HuH-7.5 (cell line): ENCODE measurements at regions not wholly inside any gene's neighbourhood (a gene's known extent, or its start where the extent isn't known, plus 50 kb on each side); places are given as distances from the start of the nearest gene placed in this dataset.

Source experiments
- DNase-seq: peaks from one replicate; pipeline ENCODE4 v3.0.0; 2011; ENCODE audit warnings: low spot score

- no peak for DNase-seq
Measured at GRCh38 chr14:101120641-101121507, 217.4 kb upstream of the RTL1 start.

DNA sequence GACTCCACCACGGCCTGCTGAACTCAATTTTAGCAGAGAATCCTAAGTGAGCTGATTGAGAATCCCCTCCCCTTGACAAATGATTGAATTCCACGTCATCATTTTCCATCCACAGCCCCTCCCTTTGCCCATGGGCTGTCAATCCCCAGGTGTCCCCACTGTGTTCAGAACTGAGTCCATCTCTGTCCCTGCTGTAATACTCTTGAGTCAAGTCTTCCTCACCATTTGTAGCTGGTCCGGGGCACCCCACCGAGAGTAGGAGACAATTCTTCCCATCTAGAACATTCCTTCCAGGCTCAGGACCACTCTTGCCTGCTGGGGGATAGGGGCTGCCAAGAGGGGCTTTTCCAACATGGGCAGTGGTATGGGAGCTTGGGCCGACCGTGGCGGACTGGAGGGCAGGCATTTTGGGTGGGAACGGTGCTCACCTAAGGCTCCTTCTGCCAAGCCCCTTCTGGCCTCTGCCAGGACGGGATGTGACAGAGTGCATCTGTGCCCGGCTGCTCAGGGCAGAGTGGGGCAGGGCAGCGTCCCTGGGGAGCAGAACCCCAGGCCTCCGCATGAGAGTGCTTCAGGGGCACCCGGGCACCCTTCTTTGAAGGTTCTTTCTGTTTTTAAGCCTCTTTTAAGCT lies 218.1 kb upstream of the RTL1 start:
- DNase-seq: no peak

GRCh38 chr14:101122237-101123141 lies 219.0 kb upstream of the RTL1 start:
- no peak for DNase-seq

- DNase-seq: no peak
Measured at GRCh38 chr14:101123618-101124510, 220.3 kb upstream of the RTL1 start.

- no peak for DNase-seq
Measured at GRCh38 chr14:101124815-101125214, 221.3 kb upstream of the RTL1 start.

- no peak for DNase-seq
Measured at GRCh38 chr14:101125313-101125712, 221.8 kb upstream of the RTL1 start.

DNA sequence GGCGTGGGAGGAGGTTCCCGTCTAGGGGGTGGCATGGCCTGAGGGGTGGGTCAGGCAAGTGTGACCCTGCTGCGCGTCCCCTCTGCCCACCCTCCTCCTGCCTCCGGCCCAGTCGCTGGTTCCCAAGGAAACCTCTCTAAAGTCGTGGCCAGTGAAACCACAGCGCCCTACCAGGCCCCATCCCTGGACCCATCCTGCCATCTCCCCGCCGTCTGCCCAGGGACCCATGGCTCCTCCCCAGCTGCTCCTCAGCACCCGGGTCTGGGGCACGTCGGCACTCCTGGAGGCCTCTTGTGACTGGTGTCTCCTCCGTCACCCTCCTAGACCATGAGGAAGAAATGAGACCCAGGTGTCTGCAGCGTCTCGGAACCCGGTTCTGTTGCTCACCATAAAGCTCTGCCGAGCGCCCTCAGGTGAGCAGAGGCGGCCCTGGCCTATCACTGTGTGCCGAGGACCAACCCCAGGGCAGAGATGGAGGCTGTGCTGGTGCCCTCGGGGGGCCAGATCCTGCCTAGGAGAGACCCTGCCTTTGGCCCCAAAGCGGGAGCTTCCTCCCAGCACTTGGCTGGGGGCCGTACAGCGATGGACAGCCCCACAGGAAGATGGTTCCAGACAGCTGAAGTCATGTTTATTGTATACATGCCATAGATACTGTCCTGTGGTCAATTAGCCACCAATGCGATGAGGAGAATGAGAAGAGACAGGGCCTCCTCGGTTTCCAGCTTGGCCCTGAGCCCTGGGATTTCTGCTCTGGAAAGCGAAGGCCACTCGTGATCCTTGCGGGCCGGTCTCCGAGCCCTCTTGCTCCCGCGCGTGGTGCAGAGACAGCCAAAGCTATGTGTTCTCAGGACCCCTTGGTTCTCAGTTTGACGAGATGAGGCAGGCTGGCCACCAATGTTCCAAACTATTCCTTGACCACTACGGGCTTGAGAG lies 222.5 kb upstream of the RTL1 start:
- no peak for DNase-seq

DNA sequence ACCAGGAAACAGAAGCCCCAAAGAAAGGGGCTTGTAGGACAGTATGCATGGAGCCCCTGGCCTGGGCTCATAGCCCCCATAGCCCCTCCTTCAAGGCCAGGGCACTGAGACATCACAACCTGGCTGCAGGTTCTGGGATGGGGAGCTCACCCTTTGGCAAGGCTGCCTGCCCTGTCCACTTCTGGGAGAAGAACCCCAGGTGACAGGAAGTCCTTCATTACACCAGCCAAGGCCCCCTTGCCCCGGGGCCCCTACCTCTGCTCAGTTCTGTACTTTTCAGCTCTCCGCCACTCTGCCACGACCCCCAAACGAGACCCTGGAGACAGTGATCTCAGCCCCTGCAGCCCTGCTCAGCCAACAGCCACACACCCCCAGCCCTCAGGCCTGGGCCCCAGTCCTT lies 223.2 kb upstream of the RTL1 start:
- no peak for DNase-seq

- no peak for DNase-seq
Measured at GRCh38 chr14:101127224-101127623, 223.7 kb upstream of the RTL1 start.

DNA sequence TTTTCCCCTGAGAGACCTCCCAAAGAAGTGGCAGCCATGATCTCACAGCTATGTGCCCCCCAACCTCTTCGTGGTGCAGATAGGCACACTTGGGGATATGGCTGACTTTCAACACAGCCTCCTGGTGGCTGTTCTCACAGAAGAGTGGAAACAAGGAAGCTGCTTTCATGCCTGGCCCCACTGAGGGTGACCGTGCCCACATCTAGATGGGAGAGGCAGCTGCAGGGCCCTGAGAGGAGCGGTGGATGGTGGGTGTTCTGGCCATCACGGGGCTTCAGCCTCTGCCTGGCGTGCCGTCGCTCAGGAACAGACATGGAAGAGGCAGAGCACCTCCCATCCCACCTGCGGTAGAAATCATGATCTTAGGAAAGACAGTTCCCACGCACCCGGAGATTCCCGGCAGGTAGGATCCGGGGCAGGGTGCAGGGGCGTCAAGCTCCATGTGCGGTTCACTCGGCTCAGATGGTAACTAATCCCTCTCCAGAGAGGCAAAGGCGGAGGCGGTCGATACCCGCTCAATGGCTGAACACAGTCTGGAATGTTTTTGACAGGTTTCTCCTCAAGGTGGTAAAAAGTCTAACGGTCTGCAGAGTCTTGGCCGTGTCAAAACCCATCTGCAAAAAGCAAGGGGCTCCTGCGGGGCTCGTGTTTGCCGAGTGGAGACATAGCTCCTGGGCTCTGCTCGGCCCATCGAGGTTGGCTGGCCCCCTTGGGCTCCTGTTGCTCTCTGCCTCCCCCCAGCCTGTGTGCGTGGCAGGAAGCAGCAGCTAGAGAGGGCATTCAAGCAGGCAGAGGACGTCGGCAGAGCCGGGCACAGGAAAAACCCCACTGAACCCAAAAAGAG lies 225.2 kb upstream of the RTL1 start:
- no peak for DNase-seq

DNA sequence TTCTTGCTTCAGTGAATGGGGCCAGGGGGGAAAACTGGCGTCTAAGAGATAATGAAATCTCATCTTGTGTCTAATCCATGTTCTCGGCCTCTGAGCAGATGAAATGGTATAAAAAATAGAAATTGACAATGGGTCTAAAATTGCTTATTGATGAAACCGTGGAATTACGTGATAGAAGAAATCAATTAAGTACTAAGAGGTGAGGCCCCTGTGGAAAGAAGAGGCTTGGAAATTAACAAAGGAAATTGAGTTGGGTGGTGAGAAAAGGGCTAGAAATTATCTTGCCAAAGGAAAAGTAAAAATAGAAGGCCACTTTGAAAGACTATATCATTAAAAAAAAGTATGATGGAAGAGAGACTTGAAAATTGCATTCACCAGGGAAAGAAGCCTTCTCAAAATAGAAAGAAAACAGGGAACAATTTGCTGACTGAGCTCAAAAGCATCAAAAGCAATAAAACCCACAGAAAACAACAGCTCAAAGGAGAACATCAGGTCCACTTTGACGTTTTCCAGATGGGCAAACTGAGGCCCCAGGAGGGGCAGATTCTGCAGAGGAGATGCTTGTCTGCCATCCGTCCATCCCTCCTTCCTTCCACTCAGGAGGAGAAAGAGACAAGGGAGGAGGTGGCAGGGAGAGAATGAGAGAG lies 226.1 kb upstream of the RTL1 start:
- DNase-seq: no peak

DNA sequence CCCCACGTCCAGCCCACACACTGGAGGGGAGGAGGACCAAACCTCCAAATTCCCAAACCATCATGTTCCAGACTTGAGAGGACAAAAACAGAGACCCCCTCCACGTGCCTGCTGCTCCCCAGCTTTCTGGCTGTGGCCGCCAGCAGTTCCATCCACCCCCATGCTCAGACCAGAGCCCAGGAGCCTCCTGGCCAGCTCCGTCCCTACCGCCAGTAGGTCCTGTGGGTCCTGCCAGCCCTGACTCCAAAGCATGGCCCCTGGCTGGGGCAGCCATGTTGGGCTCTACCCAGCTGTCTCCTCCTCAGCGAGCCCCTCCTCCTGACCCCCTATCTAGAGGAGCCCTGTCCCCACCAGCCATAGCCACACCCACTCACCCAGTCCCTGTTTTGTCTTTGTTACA lies 227.3 kb upstream of the RTL1 start:
- no peak for DNase-seq

DNA sequence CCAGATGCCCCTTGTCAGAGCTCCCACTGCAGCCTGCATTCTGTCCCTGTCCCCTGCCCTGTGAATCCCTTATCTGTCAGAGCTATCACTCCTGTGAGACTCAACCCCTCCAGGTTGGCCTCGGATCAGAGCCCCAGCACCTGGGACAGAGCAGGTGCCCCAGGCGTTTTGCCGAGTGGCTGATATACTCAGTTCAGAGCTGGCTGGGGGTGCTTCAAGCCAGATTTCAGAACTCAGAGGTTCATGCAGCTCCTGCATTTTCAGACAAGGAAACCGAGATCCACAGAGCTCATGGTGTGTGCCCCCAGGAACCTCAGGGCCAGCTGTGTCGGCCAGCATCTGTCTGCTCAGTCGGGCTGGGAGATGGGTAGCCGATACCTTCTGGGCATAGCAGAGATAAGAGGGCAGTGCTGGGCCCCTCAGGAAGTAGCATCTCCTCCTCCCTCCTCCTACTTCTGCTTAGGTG lies 228.0 kb upstream of the RTL1 start:
- DNase-seq: no peak

- no peak for DNase-seq
Measured at GRCh38 chr14:101132051-101132571, 228.6 kb upstream of the RTL1 start.

DNA sequence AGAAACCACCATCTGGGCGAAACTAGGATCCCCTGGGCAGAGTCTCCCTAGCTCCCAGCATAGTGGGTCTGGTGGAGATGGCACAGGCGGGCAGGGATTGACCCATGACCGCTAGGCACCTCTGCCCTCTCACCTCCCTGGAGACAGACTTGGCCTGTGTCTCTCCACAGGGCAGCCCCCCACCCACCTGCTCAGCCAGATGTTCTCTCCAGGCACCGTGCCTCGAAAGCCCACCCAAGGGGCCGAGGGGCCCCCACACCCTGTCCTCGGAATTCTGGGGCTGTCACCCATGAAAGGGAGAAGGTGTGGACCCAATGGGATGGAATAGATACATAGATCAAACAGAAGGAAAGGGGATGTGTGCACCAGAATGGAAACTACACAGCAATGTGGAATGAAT lies 229.1 kb upstream of the RTL1 start:
- DNase-seq: no peak

DNA sequence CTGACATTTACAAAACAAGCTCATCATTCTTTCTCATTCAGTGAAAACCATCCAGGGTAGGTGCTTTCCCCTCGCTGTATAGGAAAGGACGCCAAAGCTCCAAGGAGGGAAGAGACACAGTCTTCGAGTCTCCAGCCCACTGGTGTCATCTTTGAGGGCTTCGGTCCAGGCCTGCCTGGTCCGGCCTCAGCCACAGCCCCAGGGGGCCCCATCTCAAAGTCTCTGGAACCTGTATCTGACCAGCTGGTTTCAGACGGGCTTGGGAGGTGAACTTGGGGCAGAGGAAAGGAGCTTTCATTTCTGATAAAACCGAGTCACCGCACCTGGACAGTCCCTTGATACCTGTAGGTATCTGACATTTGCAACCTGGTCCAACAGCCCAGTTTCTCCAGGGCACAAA lies 229.5 kb upstream of the RTL1 start:
- DNase-seq: no peak

DNA sequence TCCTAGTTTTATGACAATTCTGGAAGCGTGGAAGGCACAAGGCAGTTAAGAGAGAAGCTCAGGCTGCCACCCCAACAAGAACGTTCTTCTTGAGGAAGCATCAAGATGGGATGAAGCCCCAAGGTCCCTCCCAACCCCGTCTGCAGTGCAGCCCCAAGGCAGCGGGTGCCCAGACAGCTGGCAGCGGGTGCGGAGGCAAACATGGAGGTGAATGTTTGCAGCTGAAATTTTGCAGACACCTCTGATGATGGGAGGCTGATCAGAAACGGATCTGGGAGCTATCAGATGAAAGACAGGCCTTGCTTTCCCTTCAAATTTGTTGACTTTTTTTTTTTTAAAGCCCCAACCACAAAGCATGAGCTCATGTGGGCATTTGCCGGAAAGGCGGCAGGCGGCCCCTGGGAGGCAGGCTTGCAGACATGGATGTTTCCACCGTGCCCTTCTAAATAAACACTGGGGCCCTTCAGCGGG lies 230.7 kb upstream of the RTL1 start:
- no peak for DNase-seq

DNA sequence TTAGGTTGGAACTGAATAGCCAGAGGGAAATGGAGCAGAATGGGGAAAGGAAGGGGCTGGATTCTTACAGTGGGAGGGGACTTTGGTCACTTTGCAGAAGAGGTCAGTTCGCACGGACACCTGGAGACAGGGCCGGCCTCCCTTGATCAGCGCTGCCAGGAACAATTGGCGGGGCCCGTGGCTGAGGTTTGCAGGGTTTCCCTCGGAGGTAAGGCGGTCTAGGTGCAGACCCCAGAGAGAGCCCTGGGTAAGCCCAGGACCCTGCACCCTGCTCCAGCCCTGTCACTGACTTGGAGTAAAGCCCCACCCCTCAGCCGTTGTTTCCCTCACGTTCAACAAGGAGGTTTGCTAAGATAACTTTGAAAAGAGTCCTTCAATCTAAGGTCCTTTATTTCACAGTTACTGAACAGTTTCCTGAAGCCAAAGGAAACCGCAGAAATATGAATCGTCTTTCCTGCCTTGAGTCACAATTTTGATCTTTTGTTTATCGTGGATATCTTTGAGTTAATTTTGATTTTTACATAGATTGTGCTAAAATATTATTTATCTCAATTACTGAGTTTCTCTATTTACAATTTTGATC lies 231.4 kb upstream of the RTL1 start:
- DNase-seq: no peak
